KMS-11 (cell line): ENCODE measurements at regions not wholly inside any gene's neighbourhood (a gene's known extent, or its start where the extent isn't known, plus 50 kb on each side); places are given as distances from the start of the nearest gene placed in this dataset.

ENCODE experiments used
- H2AFZ ChIP-seq: fragments of 200-600 bp; sonication (generic); 2 replicates; pipeline ENCODE4 v1.6.1; 2016; ENCODE audit warnings: antibody characterized with exemption, mixed run types, low read depth
- H3K27ac ChIP-seq: fragments of 200-600 bp; sonication (generic); 2 replicates; pipeline ENCODE4 v1.6.1; 2016; ENCODE audit warnings: mild to moderate bottlenecking, mixed run types
- H3K27me3 ChIP-seq: fragments of 200-600 bp; sonication (generic); 2 replicates; pipeline ENCODE4 v1.6.1; 2017; ENCODE audit warnings: mild to moderate bottlenecking, low read depth, mixed run types, moderate library complexity; ENCODE audit not compliant: insufficient read depth
- H3K36me3 ChIP-seq: fragments of 200-600 bp; sonication (generic); 2 replicates; pipeline ENCODE4 v1.6.1; 2017; ENCODE audit warnings: mild to moderate bottlenecking, mixed run types; ENCODE audit not compliant: insufficient read depth
- H3K4me1 ChIP-seq: fragments of 200-600 bp; sonication (generic); 2 replicates; pipeline ENCODE4 v1.6.1; 2016; ENCODE audit warnings: mild to moderate bottlenecking, low read depth, mixed run types; ENCODE audit not compliant: poor library complexity, severe bottlenecking
- H3K4me2 ChIP-seq: fragments of 200-600 bp; sonication (generic); 2 replicates; pipeline ENCODE4 v1.7.0; 2016; ENCODE audit warnings: mild to moderate bottlenecking, mixed run types
- H3K4me3 ChIP-seq: fragments of 200-600 bp; sonication (generic); IDR thresholded peaks from 2 replicates; pipeline ENCODE4 v1.6.1; 2017; ENCODE audit warnings: low read depth, low read length, mixed read lengths; ENCODE audit not compliant: insufficient read depth
- H3K79me2 ChIP-seq: fragments of 200-600 bp; sonication (generic); 2 replicates; pipeline ENCODE4 v1.6.1; 2016; ENCODE audit warnings: low read depth, mixed run types; ENCODE audit not compliant: insufficient read depth
- H3K9ac ChIP-seq: fragments of 200-600 bp; sonication (generic); 2 replicates; pipeline ENCODE4 v1.6.1; 2016; ENCODE audit warnings: mild to moderate bottlenecking, mixed run types
- H4K20me1 ChIP-seq: fragments of 200-600 bp; sonication (generic); 2 replicates; pipeline ENCODE4 v1.6.1; 2016; ENCODE audit warnings: mild to moderate bottlenecking, mixed run types; ENCODE audit not compliant: insufficient read depth
- TF ChIP-seq, protein P1 (sequence below): fragments of 200-600 bp; sonication (generic); conservative IDR thresholded peaks from 2 replicates; pipeline ENCODE4 v1.6.1; 2017; ENCODE audit warnings: low read depth, mild to moderate bottlenecking, antibody characterized with exemption, low read length, moderate library complexity, mixed read lengths

DNA sequence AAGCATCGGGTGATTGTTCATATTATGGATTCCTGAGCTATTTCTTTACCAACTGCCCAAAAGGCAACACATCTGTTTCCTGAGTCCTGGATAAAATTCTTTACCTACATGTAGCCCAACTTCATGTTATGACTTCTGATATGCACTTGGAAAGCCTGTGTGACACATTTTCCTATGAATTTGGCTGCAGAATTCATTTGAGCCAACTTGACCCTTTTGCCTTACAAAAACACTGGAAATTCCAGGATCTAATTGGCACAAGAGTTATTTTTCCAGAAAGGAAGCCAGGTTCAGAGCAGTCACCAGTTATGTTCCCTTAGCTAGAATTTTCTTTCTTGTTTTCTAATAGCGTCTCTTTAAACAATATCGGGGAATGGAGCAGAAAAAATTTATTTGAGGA lies 202.5 kb upstream of the LRIG3 start:
- no peak overlapping the region for H3K27ac ChIP-seq
- H3K4me3 ChIP-seq, result no peak overlapping the region
- H2AFZ ChIP-seq, result no peak overlapping the region
- H3K4me2 ChIP-seq, result no peak overlapping the region
- no peaks in the 10 kb centered on the region for H3K4me1 ChIP-seq
- H3K27me3 ChIP-seq, result no peaks in the 10 kb centered on the region
- no peaks in the 10 kb centered on the region for H3K36me3 ChIP-seq
- no peaks in the 10 kb centered on the region for H4K20me1 ChIP-seq
- no peaks in the 10 kb centered on the region for H3K79me2 ChIP-seq
- TF ChIP-seq, protein P1, sequence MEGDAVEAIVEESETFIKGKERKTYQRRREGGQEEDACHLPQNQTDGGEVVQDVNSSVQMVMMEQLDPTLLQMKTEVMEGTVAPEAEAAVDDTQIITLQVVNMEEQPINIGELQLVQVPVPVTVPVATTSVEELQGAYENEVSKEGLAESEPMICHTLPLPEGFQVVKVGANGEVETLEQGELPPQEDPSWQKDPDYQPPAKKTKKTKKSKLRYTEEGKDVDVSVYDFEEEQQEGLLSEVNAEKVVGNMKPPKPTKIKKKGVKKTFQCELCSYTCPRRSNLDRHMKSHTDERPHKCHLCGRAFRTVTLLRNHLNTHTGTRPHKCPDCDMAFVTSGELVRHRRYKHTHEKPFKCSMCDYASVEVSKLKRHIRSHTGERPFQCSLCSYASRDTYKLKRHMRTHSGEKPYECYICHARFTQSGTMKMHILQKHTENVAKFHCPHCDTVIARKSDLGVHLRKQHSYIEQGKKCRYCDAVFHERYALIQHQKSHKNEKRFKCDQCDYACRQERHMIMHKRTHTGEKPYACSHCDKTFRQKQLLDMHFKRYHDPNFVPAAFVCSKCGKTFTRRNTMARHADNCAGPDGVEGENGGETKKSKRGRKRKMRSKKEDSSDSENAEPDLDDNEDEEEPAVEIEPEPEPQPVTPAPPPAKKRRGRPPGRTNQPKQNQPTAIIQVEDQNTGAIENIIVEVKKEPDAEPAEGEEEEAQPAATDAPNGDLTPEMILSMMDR, result no peak
- no peak overlapping the region for H3K9ac ChIP-seq

DNA sequence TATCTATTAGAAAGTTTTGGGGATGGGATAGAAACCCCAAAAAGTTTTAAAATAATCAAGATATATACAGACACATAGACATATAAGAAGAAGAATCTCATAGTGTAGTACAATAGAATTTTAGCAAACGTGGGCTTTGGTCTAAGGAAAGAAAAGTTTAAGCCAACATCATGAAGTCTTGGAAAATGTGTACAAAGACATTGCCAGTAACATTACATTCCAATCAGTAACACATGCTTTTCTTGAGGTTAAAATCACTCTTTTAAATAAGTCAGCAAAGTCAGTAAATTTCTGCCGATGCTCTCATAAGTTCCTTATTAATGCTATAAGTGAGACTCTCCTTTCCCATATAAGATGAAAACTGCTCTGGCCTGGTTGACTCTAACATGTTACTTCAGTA lies 201.1 kb upstream of the LRIG3 start:
- Histone ChIP-seq H3K36me3 (no peaks in the 10 kb centered on the region), H3K27me3 (no peaks in the 10 kb centered on the region), H3K79me2 (no peaks in the 10 kb centered on the region), H3K4me2 (no peak overlapping the region), H3K4me1 (no peaks in the 10 kb centered on the region), H2AFZ (no peak overlapping the region), H4K20me1 (no peaks in the 10 kb centered on the region), H3K9ac (no peak overlapping the region), H3K27ac (no peak overlapping the region), H3K4me3 (no peak overlapping the region)
- TF ChIP-seq, protein P1, result no peak

DNA sequence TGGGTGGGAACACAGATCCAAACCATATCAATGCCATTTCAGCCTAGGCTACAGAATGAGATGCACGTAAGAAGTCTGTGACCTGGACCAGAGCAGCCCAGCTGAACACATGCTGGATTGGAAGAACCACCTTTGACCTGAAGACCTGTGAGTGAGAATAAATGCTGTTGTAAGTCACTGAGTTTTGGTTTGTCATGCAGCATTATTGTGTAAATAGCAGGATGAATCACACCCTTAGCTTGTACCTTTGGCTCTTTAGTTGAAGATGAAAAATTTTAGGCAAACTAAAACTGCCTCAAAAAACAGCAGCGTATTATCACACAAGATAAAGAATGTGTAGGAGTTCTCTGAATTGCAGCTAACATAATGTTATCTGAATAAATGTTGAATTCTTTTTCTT lies 199.4 kb upstream of the LRIG3 start:
- H3K27ac ChIP-seq, result no peak overlapping the region
- H3K36me3 ChIP-seq, result no peaks in the 10 kb centered on the region
- TF ChIP-seq, protein P1, result no peak
- no peak overlapping the region for H3K9ac ChIP-seq
- H4K20me1 ChIP-seq, result no peaks in the 10 kb centered on the region
- H3K79me2 ChIP-seq, result no peaks in the 10 kb centered on the region
- no peak overlapping the region for H2AFZ ChIP-seq
- no peak overlapping the region for H3K4me2 ChIP-seq
- no peaks in the 10 kb centered on the region for H3K27me3 ChIP-seq
- H3K4me3 ChIP-seq, result no peak overlapping the region
- H3K4me1 ChIP-seq, result no peaks in the 10 kb centered on the region

DNA sequence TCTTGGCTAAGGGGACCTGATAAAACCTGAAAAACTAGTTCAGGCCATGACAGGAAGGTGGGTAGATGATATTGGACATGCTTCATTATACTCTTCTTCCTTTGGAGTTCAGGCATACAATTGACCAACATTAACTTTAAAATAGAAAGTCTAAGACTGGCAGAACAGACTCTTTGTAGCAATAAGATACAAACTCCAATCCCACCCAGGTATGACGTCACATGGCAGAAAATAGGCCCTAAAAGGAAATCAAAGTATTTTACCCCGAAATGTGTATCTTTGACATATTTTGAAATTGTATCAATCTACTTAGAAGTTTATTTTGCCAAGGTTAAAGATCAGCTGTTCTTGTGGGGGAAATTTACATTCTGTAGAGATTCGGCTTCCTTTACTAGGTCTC lies 198.1 kb upstream of the LRIG3 start:
- no peaks in the 10 kb centered on the region for H3K79me2 ChIP-seq
- no peaks in the 10 kb centered on the region for H4K20me1 ChIP-seq
- no peak overlapping the region for H3K27ac ChIP-seq
- H3K36me3 ChIP-seq, result no peaks in the 10 kb centered on the region
- no peak overlapping the region for H3K4me3 ChIP-seq
- H3K9ac ChIP-seq, result no peak overlapping the region
- no peaks in the 10 kb centered on the region for H3K4me1 ChIP-seq
- H3K4me2 ChIP-seq, result no peak overlapping the region
- TF ChIP-seq, protein P1, result no peak
- H2AFZ ChIP-seq, result no peak overlapping the region
- no peaks in the 10 kb centered on the region for H3K27me3 ChIP-seq

DNA sequence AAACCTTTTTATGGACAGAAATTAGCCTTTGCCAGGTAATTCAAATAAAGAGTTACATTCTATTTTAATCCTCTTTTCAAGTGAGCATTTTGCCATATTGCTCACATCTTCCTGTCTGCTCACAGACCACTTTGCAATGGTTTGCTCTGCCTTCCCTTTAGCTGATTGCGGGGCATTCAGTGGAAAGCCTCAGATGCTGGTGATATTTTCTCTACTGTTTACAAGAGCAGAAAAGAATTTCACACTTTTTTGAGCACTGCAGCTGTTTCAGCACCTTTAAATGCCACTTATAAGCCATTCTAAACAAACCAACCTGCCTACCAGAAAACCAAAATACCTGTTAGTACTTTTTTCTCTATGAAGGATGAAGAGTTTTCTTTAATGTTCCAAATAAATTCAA lies 195.7 kb upstream of the LRIG3 start:
- no peaks in the 10 kb centered on the region for H3K4me1 ChIP-seq
- TF ChIP-seq, protein P1, result no peak
- H3K4me2 ChIP-seq, result no peak overlapping the region
- no peaks in the 10 kb centered on the region for H3K27me3 ChIP-seq
- H2AFZ ChIP-seq, result no peak overlapping the region
- no peaks in the 10 kb centered on the region for H3K36me3 ChIP-seq
- no peaks in the 10 kb centered on the region for H4K20me1 ChIP-seq
- no peak overlapping the region for H3K4me3 ChIP-seq
- H3K27ac ChIP-seq, result no peak overlapping the region
- H3K79me2 ChIP-seq, result no peaks in the 10 kb centered on the region
- H3K9ac ChIP-seq, result no peak overlapping the region
